ENCODE measurements at regions not wholly inside any gene's neighbourhood (a gene's known extent, or its start where the extent isn't known, plus 50 kb on each side); places are given as distances from the start of the nearest gene placed in this dataset.

DNA sequence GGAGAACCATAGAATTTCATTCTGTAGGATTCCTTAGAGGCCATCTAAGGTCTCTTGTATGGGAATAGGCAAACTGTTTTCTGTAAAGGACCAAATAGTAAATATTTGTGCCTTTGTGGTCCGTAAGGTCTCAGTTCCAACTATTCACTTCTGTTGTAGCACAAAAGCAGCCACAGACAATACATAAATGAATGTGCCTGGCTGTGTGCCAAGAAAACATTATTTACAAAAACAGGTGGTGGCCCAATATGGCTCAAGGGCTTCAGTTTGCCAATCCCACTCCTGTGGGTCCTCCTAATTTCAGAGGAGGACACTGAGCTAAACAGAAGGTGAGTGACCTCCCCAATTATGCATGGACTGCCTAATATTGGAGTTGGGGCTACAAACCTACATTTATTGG lies 67.6 kb upstream of the EDEM3 start:
- Mint-ChIP-seq H3K4me1 (ENCODE audit: insufficient read depth, unreplicated experiment) (no peaks in the 10 kb centered on the region), H3K27me3 (ENCODE audit: insufficient read depth, unreplicated experiment) (peaks cover 86% of the 10 kb centered on the region), H3K4me3 (ENCODE audit: unreplicated experiment) (no peak overlapping the region), H3K9me3 (ENCODE audit: unreplicated experiment) (no peaks in the 10 kb centered on the region), H3K36me3 (ENCODE audit: insufficient read depth, unreplicated experiment) (peaks cover 12% of the 10 kb centered on the region), H3K27ac (ENCODE audit: low read depth, unreplicated experiment) (no peak overlapping the region)
- no TSS peak for BruUV-seq (replicated peaks)
- TF ChIP-seq, protein P1, sequence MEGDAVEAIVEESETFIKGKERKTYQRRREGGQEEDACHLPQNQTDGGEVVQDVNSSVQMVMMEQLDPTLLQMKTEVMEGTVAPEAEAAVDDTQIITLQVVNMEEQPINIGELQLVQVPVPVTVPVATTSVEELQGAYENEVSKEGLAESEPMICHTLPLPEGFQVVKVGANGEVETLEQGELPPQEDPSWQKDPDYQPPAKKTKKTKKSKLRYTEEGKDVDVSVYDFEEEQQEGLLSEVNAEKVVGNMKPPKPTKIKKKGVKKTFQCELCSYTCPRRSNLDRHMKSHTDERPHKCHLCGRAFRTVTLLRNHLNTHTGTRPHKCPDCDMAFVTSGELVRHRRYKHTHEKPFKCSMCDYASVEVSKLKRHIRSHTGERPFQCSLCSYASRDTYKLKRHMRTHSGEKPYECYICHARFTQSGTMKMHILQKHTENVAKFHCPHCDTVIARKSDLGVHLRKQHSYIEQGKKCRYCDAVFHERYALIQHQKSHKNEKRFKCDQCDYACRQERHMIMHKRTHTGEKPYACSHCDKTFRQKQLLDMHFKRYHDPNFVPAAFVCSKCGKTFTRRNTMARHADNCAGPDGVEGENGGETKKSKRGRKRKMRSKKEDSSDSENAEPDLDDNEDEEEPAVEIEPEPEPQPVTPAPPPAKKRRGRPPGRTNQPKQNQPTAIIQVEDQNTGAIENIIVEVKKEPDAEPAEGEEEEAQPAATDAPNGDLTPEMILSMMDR (IDR thresholded peaks at IDR 0.05; ENCODE audit: unreplicated experiment) = no peak
- ChIA-PET POLR2A (interaction anchor here (0.8 to 1.0 kb wide), 2 partner anchors 9 to 14 kb away, joined by 3 read pairs; no protein-coding TSS in a partner anchor), CTCF (interaction anchor here (0.5 to 2.8 kb wide), 5 partner anchors 8 to 859 kb away, joined by 3 to 27 read pairs (median 6); no protein-coding TSS in a partner anchor)
- DNase-seq (ENCODE audit: unreplicated experiment) = peak; percentile 16
- intact Hi-C loops (cut with micrococcal nuclease) = no loop called here

GRCh38 chr1:184821658-184822057 lies 67.0 kb upstream of the EDEM3 start:
- Mint-ChIP-seq H3K36me3 (ENCODE audit: insufficient read depth, unreplicated experiment) (peaks cover 12% of the 10 kb centered on the region), H3K4me3 (ENCODE audit: unreplicated experiment) (no peak overlapping the region), H3K9me3 (ENCODE audit: unreplicated experiment) (no peaks in the 10 kb centered on the region), H3K27me3 (ENCODE audit: insufficient read depth, unreplicated experiment) (peaks cover 85% of the 10 kb centered on the region), H3K4me1 (ENCODE audit: insufficient read depth, unreplicated experiment) (no peaks in the 10 kb centered on the region), H3K27ac (ENCODE audit: low read depth, unreplicated experiment) (no peak overlapping the region)
- intact Hi-C loops (cut with micrococcal nuclease) = no loop called here
- TF ChIP-seq, protein P1 (IDR thresholded peaks at IDR 0.05; ENCODE audit: unreplicated experiment) = no peak
- CTCF ChIA-PET = interaction anchor here (0.8 to 2.8 kb wide), 4 partner anchors 16 to 357 kb away, joined by 3 to 27 read pairs (median 8); no protein-coding TSS in a partner anchor
- BruUV-seq (replicated peaks) = no TSS peak
- no peak for DNase-seq (ENCODE audit: unreplicated experiment)
- POLR2A ChIA-PET = interaction anchor here (1.0 to 1.4 kb wide), 4 partner anchors 9 to 33 kb away, joined by 3 to 6 read pairs (median 4); no protein-coding TSS in a partner anchor

DNA sequence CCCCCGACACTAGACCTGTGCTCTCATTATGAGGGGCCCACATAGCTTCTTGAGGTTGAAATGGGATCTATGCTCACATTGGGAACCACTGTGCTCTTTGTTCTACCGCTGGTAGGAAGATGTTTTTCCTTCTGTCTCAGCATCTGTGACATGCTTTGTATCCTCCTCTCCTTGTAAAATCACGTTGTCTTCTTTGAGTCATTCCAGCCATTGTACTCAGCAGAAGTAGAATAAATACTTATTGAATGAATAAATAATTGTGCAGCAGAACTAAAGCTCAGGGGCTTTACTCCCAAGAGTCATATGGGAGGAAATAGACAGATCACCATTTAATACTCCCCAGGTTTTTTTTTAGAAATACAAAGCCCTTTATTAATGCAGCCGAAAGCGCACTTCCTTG lies 66.3 kb upstream of the EDEM3 start:
- H3K27me3 Mint-ChIP-seq (ENCODE audit: insufficient read depth, unreplicated experiment) = peaks cover 78% of the 10 kb centered on the region
- DNase-seq (ENCODE audit: unreplicated experiment) = no peak
- no peak overlapping the region for H3K4me3 Mint-ChIP-seq (ENCODE audit: unreplicated experiment)
- H3K27ac Mint-ChIP-seq (ENCODE audit: low read depth, unreplicated experiment) = no peak overlapping the region
- BruUV-seq (replicated peaks) = no TSS peak
- POLR2A ChIA-PET = interaction anchor here (0.6 to 1.4 kb wide), 6 partner anchors 9 to 348 kb away, joined by 3 to 6 read pairs (median 3); no protein-coding TSS in a partner anchor
- intact Hi-C loops (cut with micrococcal nuclease) = no loop called here
- no peaks in the 10 kb centered on the region for H3K4me1 Mint-ChIP-seq (ENCODE audit: insufficient read depth, unreplicated experiment)
- TF ChIP-seq, protein P1 (IDR thresholded peaks at IDR 0.05; ENCODE audit: unreplicated experiment) = no peak
- peaks cover 12% of the 10 kb centered on the region for H3K36me3 Mint-ChIP-seq (ENCODE audit: insufficient read depth, unreplicated experiment)
- H3K9me3 Mint-ChIP-seq (ENCODE audit: unreplicated experiment) = no peaks in the 10 kb centered on the region
- CTCF ChIA-PET = interaction anchor here (0.6 to 2.8 kb wide), 8 partner anchors 15 to 1858 kb away, joined by 3 to 27 read pairs (median 4); no protein-coding TSS in a partner anchor

DNA sequence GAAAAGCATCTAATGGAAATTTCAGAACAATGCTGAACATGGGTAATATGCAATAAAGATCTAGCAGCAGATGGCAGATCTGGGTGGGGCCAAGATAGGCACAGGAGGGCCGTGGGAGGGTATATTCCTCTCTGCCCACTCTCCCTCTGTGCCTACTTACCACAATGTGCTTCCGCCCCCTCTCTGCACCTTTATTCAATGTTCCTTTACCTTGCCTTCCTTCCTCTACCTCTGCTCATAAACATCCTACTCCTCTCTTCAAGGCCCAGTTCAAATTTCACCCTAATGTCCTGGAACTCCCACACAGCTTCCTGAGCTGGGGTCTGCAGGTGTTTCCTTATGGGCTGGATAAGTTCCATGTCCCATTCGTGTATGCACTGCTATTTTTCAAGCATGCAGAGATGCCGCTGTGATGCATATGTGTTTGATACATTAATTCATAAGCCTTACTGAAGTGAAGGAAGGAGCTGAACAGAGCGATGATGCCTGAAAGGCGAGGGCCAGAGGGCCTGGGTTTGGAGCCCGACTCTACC lies 65.6 kb upstream of the EDEM3 start:
- no peaks in the 10 kb centered on the region for H3K4me1 Mint-ChIP-seq (ENCODE audit: insufficient read depth, unreplicated experiment)
- POLR2A ChIA-PET = interaction anchor here (0.6 to 1.4 kb wide), 4 partner anchors 10 to 349 kb away, joined by 3 to 6 read pairs (median 4); no protein-coding TSS in a partner anchor
- BruUV-seq (replicated peaks) = no TSS peak
- H3K27me3 Mint-ChIP-seq (ENCODE audit: insufficient read depth, unreplicated experiment) = peaks cover 71% of the 10 kb centered on the region
- H3K36me3 Mint-ChIP-seq (ENCODE audit: insufficient read depth, unreplicated experiment) = peaks cover 12% of the 10 kb centered on the region
- intact Hi-C loops (cut with micrococcal nuclease) = no loop called here
- CTCF ChIA-PET = interaction anchor here (0.6 to 2.8 kb wide), 6 partner anchors 14 to 954 kb away, joined by 3 to 27 read pairs (median 4); no protein-coding TSS in a partner anchor
- H3K4me3 Mint-ChIP-seq (ENCODE audit: unreplicated experiment) = no peak overlapping the region
- no peaks in the 10 kb centered on the region for H3K9me3 Mint-ChIP-seq (ENCODE audit: unreplicated experiment)
- H3K27ac Mint-ChIP-seq (ENCODE audit: low read depth, unreplicated experiment) = no peak overlapping the region
- no peak for DNase-seq (ENCODE audit: unreplicated experiment)
- TF ChIP-seq, protein P1 (IDR thresholded peaks at IDR 0.05; ENCODE audit: unreplicated experiment) = no peak
